HK-2 (cell line): ENCODE measurements at regions not wholly inside any gene's neighbourhood (a gene's known extent, or its start where the extent isn't known, plus 50 kb on each side); places are given as distances from the start of the nearest gene placed in this dataset.

ENCODE experiments used
- DNase-seq: peaks from one replicate; pipeline ENCODE4 v3.0.0-alpha.2; 2018; ENCODE audit not compliant: unreplicated experiment

- no peak for DNase-seq
Observed at GRCh38 chr7:132672200-132672990, 96.1 kb upstream of the PLXNA4 start.

GRCh38 chr7:132666774-132667172 is 90.5 kb upstream of the PLXNA4 start:
- no peak for DNase-seq

- DNase-seq, result no peak
Observed at GRCh38 chr7:132666071-132666773, 90.0 kb upstream of the PLXNA4 start.

- DNase-seq, result no peak
Observed at GRCh38 chr7:132656846-132657776, 80.8 kb upstream of the PLXNA4 start.

- DNase-seq, result no peak
Observed at GRCh38 chr7:132656341-132656740, 80.1 kb upstream of the PLXNA4 start.

- DNase-seq, result no peak
Observed at GRCh38 chr7:132655131-132655727, 79.0 kb upstream of the PLXNA4 start.

GRCh38 chr7:132654150-132654549 is 77.9 kb upstream of the PLXNA4 start:
- no peak for DNase-seq

GRCh38 chr7:132653366-132653930 is 77.2 kb upstream of the PLXNA4 start:
- DNase-seq, result no peak

GRCh38 chr7:132652507-132652906 is 76.2 kb upstream of the PLXNA4 start:
- DNase-seq, result no peak

GRCh38 chr7:132650498-132650897 is 74.2 kb upstream of the PLXNA4 start:
- DNase-seq, result no peak

GRCh38 chr7:132647311-132647710 is 71.0 kb upstream of the PLXNA4 start:
- DNase-seq, result no peak

- DNase-seq, result no peak
Observed at GRCh38 chr7:132646052-132646451, 69.8 kb upstream of the PLXNA4 start.

GRCh38 chr7:132643302-132643701 is 67.0 kb upstream of the PLXNA4 start:
- no peak for DNase-seq

GRCh38 chr7:132641238-132641637 is 65.0 kb upstream of the PLXNA4 start:
- DNase-seq, result no peak

GRCh38 chr7:132639983-132640382 is 63.7 kb upstream of the PLXNA4 start:
- DNase-seq, result no peak

GRCh38 chr7:132638000-132638399 is 61.7 kb upstream of the PLXNA4 start:
- no peak for DNase-seq

GRCh38 chr7:132636581-132636980 is 60.3 kb upstream of the PLXNA4 start:
- DNase-seq, result no peak

- no peak for DNase-seq
Observed at GRCh38 chr7:132635127-132635526, 58.9 kb upstream of the PLXNA4 start.

GRCh38 chr7:132630834-132631233 is 54.6 kb upstream of the PLXNA4 start:
- no peak for DNase-seq
